ENCODE measurements at regions not wholly inside any gene's neighbourhood (a gene's known extent, or its start where the extent isn't known, plus 50 kb on each side); places are given as distances from the start of the nearest gene placed in this dataset.

- CTCF ChIA-PET: no interaction called here
Observed at GRCh38 chr10:44647877-44648542, 263.1 kb upstream of the CXCL12 start.

GRCh38 chr10:44650691-44651661 is 260.2 kb upstream of the TMEM72 start:
- no peaks in the 10 kb centered on the region for H3K4me1 ChIP-seq (ENCODE audit: insufficient read depth, low read length)
- no peaks in the 10 kb centered on the region for H3K27me3 ChIP-seq (ENCODE audit: insufficient read depth, low read length, poor library complexity, severe bottlenecking)
- H3K36me3 Mint-ChIP-seq: no peaks in the 10 kb centered on the region
- no peaks in the 10 kb centered on the region for H3K36me3 ChIP-seq (ENCODE audit: insufficient read depth, low read length)
- H3K4me3 Mint-ChIP-seq: no peak overlapping the region
- no peaks in the 10 kb centered on the region for H3K9me3 ChIP-seq (ENCODE audit: low read length)
- no peak overlapping the region for H3K27ac ChIP-seq (ENCODE audit: low read depth, low read length)
- H3K27ac Mint-ChIP-seq: no peak overlapping the region
- no peak overlapping the region for H3K4me3 ChIP-seq (ENCODE audit: low read length)
- peaks cover 0 to 3% of the 10 kb centered on the region in 2 donors for H3K27me3 Mint-ChIP-seq
- no peak for DNase-seq
- peaks cover 0 to 8% (median 0%) of the 10 kb centered on the region in 5 donors for H3K9me3 Mint-ChIP-seq
- no peaks in the 10 kb centered on the region for H3K4me1 Mint-ChIP-seq
- ChIA-PET CTCF (no interaction called here), POLR2A (no interaction called here)

More at GRCh38 chr10:44647877-44648542, 263.1 kb upstream of the CXCL12 start:
- Histone ChIP-seq H3K27me3 (ENCODE audit: insufficient read depth, low read length, poor library complexity, severe bottlenecking) (no peaks in the 10 kb centered on the region), H3K27ac (ENCODE audit: low read depth, low read length) (no peak overlapping the region), H3K9me3 (ENCODE audit: low read length) (no peaks in the 10 kb centered on the region), H3K4me1 (ENCODE audit: insufficient read depth, low read length) (no peaks in the 10 kb centered on the region), H3K4me3 (ENCODE audit: low read length) (no peak overlapping the region), H3K36me3 (ENCODE audit: insufficient read depth, low read length) (no peaks in the 10 kb centered on the region)
- Mint-ChIP-seq H3K9me3 (peaks cover 0 to 8% (median 3%) of the 10 kb centered on the region in 5 donors), H3K4me3 (no peak overlapping the region), H3K4me1 (no peaks in the 10 kb centered on the region), H3K36me3 (no peaks in the 10 kb centered on the region), H3K27ac (no peak overlapping the region), H3K27me3 (peaks cover 0 to 3% of the 10 kb centered on the region in 2 donors)
- no peak for DNase-seq
- POLR2A ChIA-PET: no interaction called here

GRCh38 chr10:44651834-44652233 is 259.3 kb upstream of the TMEM72 start:
- no peaks in the 10 kb centered on the region for H3K4me1 Mint-ChIP-seq
- CTCF ChIA-PET: no interaction called here
- H3K27ac ChIP-seq (ENCODE audit: low read depth, low read length): no peak overlapping the region
- POLR2A ChIA-PET: no interaction called here
- no peaks in the 10 kb centered on the region for H3K27me3 ChIP-seq (ENCODE audit: insufficient read depth, low read length, poor library complexity, severe bottlenecking)
- H3K27ac Mint-ChIP-seq: no peak overlapping the region
- no peak for DNase-seq
- no peaks in the 10 kb centered on the region for H3K4me1 ChIP-seq (ENCODE audit: insufficient read depth, low read length)
- peaks cover 0 to 1% of the 10 kb centered on the region in 2 donors for H3K27me3 Mint-ChIP-seq
- no peaks in the 10 kb centered on the region for H3K9me3 ChIP-seq (ENCODE audit: low read length)
- no peak overlapping the region for H3K4me3 ChIP-seq (ENCODE audit: low read length)
- H3K4me3 Mint-ChIP-seq: no peak overlapping the region
- H3K36me3 Mint-ChIP-seq: no peaks in the 10 kb centered on the region
- peaks cover 0 to 4% (median 0%) of the 10 kb centered on the region in 5 donors for H3K9me3 Mint-ChIP-seq
- no peaks in the 10 kb centered on the region for H3K36me3 ChIP-seq (ENCODE audit: insufficient read depth, low read length)

- ChIA-PET POLR2A (no interaction called here), CTCF (no interaction called here)
- no peaks in the 10 kb centered on the region for H3K4me1 Mint-ChIP-seq
- Histone ChIP-seq H3K4me3 (ENCODE audit: low read length) (no peak overlapping the region), H3K27me3 (ENCODE audit: insufficient read depth, low read length, poor library complexity, severe bottlenecking) (no peaks in the 10 kb centered on the region), H3K9me3 (ENCODE audit: low read length) (no peaks in the 10 kb centered on the region), H3K27ac (ENCODE audit: low read depth, low read length) (no peak overlapping the region), H3K4me1 (ENCODE audit: insufficient read depth, low read length) (no peaks in the 10 kb centered on the region), H3K36me3 (ENCODE audit: insufficient read depth, low read length) (no peaks in the 10 kb centered on the region)
- DNase-seq: no peak
- H3K4me3 Mint-ChIP-seq: no peak overlapping the region
- H3K9me3 Mint-ChIP-seq: peaks cover 0 to 4% (median 0%) of the 10 kb centered on the region in 5 donors
- no peak overlapping the region for H3K27ac Mint-ChIP-seq
- peaks cover 0 to 3% of the 10 kb centered on the region in 2 donors for H3K27me3 Mint-ChIP-seq
- H3K36me3 Mint-ChIP-seq: peaks cover 0 to 2% (median 0%) of the 10 kb centered on the region in 3 donors
Observed at GRCh38 chr10:44659320-44659719, 251.8 kb upstream of the TMEM72 start.

GRCh38 chr10:44660271-44660670 is 250.9 kb upstream of the TMEM72 start:
- Histone ChIP-seq H3K4me3 (ENCODE audit: low read length) (no peak overlapping the region), H3K27me3 (ENCODE audit: insufficient read depth, low read length, poor library complexity, severe bottlenecking) (no peaks in the 10 kb centered on the region), H3K4me1 (ENCODE audit: insufficient read depth, low read length) (no peaks in the 10 kb centered on the region), H3K36me3 (ENCODE audit: insufficient read depth, low read length) (no peaks in the 10 kb centered on the region), H3K9me3 (ENCODE audit: low read length) (no peaks in the 10 kb centered on the region), H3K27ac (ENCODE audit: low read depth, low read length) (no peak overlapping the region)
- POLR2A ChIA-PET: no interaction called here
- no peak overlapping the region for H3K27ac Mint-ChIP-seq
- no peak overlapping the region for H3K4me3 Mint-ChIP-seq
- peaks cover 0 to 2% (median 0%) of the 10 kb centered on the region in 3 donors for H3K36me3 Mint-ChIP-seq
- H3K4me1 Mint-ChIP-seq: no peaks in the 10 kb centered on the region
- peaks cover 0 to 3% of the 10 kb centered on the region in 2 donors for H3K27me3 Mint-ChIP-seq
- peaks cover 0 to 4% (median 0%) of the 10 kb centered on the region in 5 donors for H3K9me3 Mint-ChIP-seq
- CTCF ChIA-PET: no interaction called here
- no peak for DNase-seq

GRCh38 chr10:44662051-44662450 is 249.1 kb upstream of the TMEM72 start:
- no peaks in the 10 kb centered on the region for H3K9me3 ChIP-seq (ENCODE audit: low read length)
- no peaks in the 10 kb centered on the region for H3K9me3 Mint-ChIP-seq
- ChIA-PET POLR2A (no interaction called here), CTCF (no interaction called here)
- peaks cover 2 to 3% of the 10 kb centered on the region in 2 donors for H3K27me3 Mint-ChIP-seq
- H3K27me3 ChIP-seq (ENCODE audit: insufficient read depth, low read length, poor library complexity, severe bottlenecking): no peaks in the 10 kb centered on the region
- no peak overlapping the region for H3K27ac ChIP-seq (ENCODE audit: low read depth, low read length)
- no peaks in the 10 kb centered on the region for H3K4me1 Mint-ChIP-seq
- H3K36me3 Mint-ChIP-seq: peaks cover 0 to 2% (median 0%) of the 10 kb centered on the region in 3 donors
- H3K4me3 Mint-ChIP-seq: no peak overlapping the region
- no peaks in the 10 kb centered on the region for H3K4me1 ChIP-seq (ENCODE audit: insufficient read depth, low read length)
- H3K4me3 ChIP-seq (ENCODE audit: low read length): no peak overlapping the region
- no peak for DNase-seq
- H3K27ac Mint-ChIP-seq: no peak overlapping the region
- H3K36me3 ChIP-seq (ENCODE audit: insufficient read depth, low read length): no peaks in the 10 kb centered on the region

GRCh38 chr10:44668336-44668735 is 242.8 kb upstream of the TMEM72 start:
- Mint-ChIP-seq H3K4me3 (no peak overlapping the region), H3K4me1 (no peaks in the 10 kb centered on the region), H3K27ac (no peak overlapping the region)

GRCh38 chr10:44671319-44671718 is 239.8 kb upstream of the TMEM72 start:
- no peak overlapping the region for H3K27ac ChIP-seq (ENCODE audit: low read depth, low read length)
- H3K4me1 Mint-ChIP-seq: no peaks in the 10 kb centered on the region
- no peak overlapping the region for H3K4me3 Mint-ChIP-seq
- no peaks in the 10 kb centered on the region for H3K36me3 Mint-ChIP-seq
- no peaks in the 10 kb centered on the region for H3K36me3 ChIP-seq (ENCODE audit: insufficient read depth, low read length)
- H3K27me3 Mint-ChIP-seq: no peaks in the 10 kb centered on the region
- CTCF ChIA-PET: no interaction called here
- no peaks in the 10 kb centered on the region for H3K9me3 ChIP-seq (ENCODE audit: low read length)
- no peaks in the 10 kb centered on the region for H3K4me1 ChIP-seq (ENCODE audit: insufficient read depth, low read length)
- H3K9me3 Mint-ChIP-seq: peaks cover 0 to 14% (median 0%) of the 10 kb centered on the region in 5 donors
- no peak overlapping the region for H3K27ac Mint-ChIP-seq
- no peaks in the 10 kb centered on the region for H3K27me3 ChIP-seq (ENCODE audit: insufficient read depth, low read length, poor library complexity, severe bottlenecking)
- no peak overlapping the region for H3K4me3 ChIP-seq (ENCODE audit: low read length)
- no peak for DNase-seq
- POLR2A ChIA-PET: no interaction called here

More at GRCh38 chr10:44668336-44668735, 242.8 kb upstream of the TMEM72 start:
- DNase-seq: no peak
- Histone ChIP-seq H3K36me3 (ENCODE audit: insufficient read depth, low read length) (no peaks in the 10 kb centered on the region), H3K4me3 (ENCODE audit: low read length) (no peak overlapping the region), H3K27ac (ENCODE audit: low read depth, low read length) (no peak overlapping the region), H3K27me3 (ENCODE audit: insufficient read depth, low read length, poor library complexity, severe bottlenecking) (no peaks in the 10 kb centered on the region), H3K9me3 (ENCODE audit: low read length) (no peaks in the 10 kb centered on the region), H3K4me1 (ENCODE audit: insufficient read depth, low read length) (no peaks in the 10 kb centered on the region)
- ChIA-PET POLR2A (no interaction called here), CTCF (no interaction called here)
- H3K9me3 Mint-ChIP-seq: peaks cover 0 to 14% (median 0%) of the 10 kb centered on the region in 5 donors
- peaks cover 0 to 2% of the 10 kb centered on the region in 2 donors for H3K27me3 Mint-ChIP-seq
- no peaks in the 10 kb centered on the region for H3K36me3 Mint-ChIP-seq

Measured in CD8-positive, alpha-beta memory T cell (primary cell).